MCF 10A (cell line): ENCODE measurements at regions not wholly inside any gene's neighbourhood (a gene's known extent, or its start where the extent isn't known, plus 50 kb on each side); places are given as distances from the start of the nearest gene placed in this dataset.

Experiments used
- BruUV-seq: library from RNA; stranded (reverse); fragments of 400-500 nt; replicated peaks from 2 replicates; lab custom pipeline; 2021; lab: Mats Ljungman, UMichigan
- CTCF ChIA-PET: fragments of 300-600 bp; sonication (Branson Sonifier 250); formaldehyde crosslinking; extraction: SDS; loops from one replicate; lab custom pipeline; 2021; ENCODE audit warnings: antibody characterized with exemption, inconsistent platforms; lab: Yijun Ruan, JAX
- POLR2A ChIA-PET: fragments of 300-600, 350-650 bp; sonication (Branson Sonifier 250); formaldehyde crosslinking; extraction: SDS; loops from one replicate; lab custom pipeline; 2020; ENCODE audit warnings: antibody characterized with exemption, inconsistent platforms; lab: Yijun Ruan, JAX
- DNase-seq: peaks from one replicate; pipeline ENCODE4 v3.0.0-alpha.2; 2018; ENCODE audit not compliant: unreplicated experiment
- H3K27ac Mint-ChIP-seq: one replicate; pipeline ENCODE4 v1.8.0; 2022; ENCODE audit warnings: mild to moderate bottlenecking, low read depth, mixed read lengths; ENCODE audit not compliant: unreplicated experiment
- H3K27me3 Mint-ChIP-seq: one replicate; pipeline ENCODE4 v1.8.0; 2022; ENCODE audit warnings: mixed read lengths; ENCODE audit not compliant: insufficient read depth, unreplicated experiment
- H3K36me3 Mint-ChIP-seq: one replicate; pipeline ENCODE4 v1.8.0; 2022; ENCODE audit warnings: mild to moderate bottlenecking, moderate library complexity, mixed read lengths; ENCODE audit not compliant: insufficient read depth, unreplicated experiment
- H3K4me1 Mint-ChIP-seq: one replicate; pipeline ENCODE4 v1.8.0; 2022; ENCODE audit warnings: mixed read lengths; ENCODE audit not compliant: insufficient read depth, unreplicated experiment
- H3K4me3 Mint-ChIP-seq: one replicate; pipeline ENCODE4 v1.8.0; 2022; ENCODE audit warnings: mild to moderate bottlenecking, moderate library complexity, mixed read lengths; ENCODE audit not compliant: unreplicated experiment
- H3K9me3 Mint-ChIP-seq: one replicate; pipeline ENCODE4 v1.8.0; 2022; ENCODE audit warnings: mixed read lengths; ENCODE audit not compliant: unreplicated experiment
- CTCF ChIP-seq: fragments of 200-600 bp; IDR thresholded peaks from one replicate; pipeline ENCODE4 v1.8.0; 2022; ENCODE audit warnings: antibody characterized with exemption, mild to moderate bottlenecking; ENCODE audit not compliant: unreplicated experiment
- intact Hi-C: fragments of 100-400 bp; cut with micrococcal nuclease; formaldehyde crosslinking; loops from 2 replicates; pipeline ENCODE4 v1.14.1; 2022

DNA sequence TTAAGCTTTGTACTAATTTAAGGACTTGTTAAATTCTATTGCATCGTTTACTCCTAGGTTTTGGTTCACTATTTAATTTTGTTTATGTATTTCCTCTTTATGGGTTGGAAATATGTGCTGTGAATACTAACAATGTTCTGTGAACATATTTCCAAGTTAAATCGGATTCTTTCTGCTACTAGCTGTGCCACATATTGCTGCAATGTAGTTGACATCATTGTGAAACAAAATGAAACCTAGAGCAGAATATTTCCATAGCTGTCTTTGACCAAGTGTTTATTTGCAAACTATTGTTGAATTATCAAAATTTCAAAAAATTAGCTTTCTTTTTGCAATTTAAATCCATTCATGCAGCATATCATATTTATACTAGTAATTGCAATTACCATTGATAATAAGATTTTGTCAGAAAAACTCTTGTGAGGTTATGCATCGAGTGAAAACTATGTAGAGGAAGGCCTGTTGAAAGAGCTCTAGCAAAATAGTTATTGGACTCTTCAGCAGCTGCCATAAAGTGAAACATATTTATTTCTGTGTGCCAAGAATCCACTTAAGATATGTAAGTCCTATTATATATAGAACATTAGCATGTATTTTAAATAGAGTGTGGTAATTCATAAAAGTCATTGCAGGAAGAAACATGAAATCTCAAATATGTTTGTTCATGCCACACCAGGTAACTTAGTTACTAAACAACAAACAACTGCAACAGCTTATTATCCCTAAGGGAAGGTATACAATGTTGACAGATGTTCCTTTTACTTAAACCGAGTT lies 575.1 kb downstream of the SLITRK6 start:
- Mint-ChIP-seq H3K27me3 (no peaks in the 10 kb centered on the region), H3K4me3 (no peak overlapping the region), H3K27ac (no peak overlapping the region), H3K9me3 (peaks cover 5% of the 10 kb centered on the region), H3K36me3 (no peaks in the 10 kb centered on the region), H3K4me1 (no peaks in the 10 kb centered on the region)
- CTCF ChIA-PET: interaction anchor here (0.5 kb wide), 1 partner anchor 330 kb away, joined by 3 read pairs; no protein-coding TSS in a partner anchor
- no TSS peak for BruUV-seq
- intact Hi-C loops: no loop called here
- POLR2A ChIA-PET: no interaction called here
- TF ChIP-seq CTCF: no peak
- no peak for DNase-seq

DNA sequence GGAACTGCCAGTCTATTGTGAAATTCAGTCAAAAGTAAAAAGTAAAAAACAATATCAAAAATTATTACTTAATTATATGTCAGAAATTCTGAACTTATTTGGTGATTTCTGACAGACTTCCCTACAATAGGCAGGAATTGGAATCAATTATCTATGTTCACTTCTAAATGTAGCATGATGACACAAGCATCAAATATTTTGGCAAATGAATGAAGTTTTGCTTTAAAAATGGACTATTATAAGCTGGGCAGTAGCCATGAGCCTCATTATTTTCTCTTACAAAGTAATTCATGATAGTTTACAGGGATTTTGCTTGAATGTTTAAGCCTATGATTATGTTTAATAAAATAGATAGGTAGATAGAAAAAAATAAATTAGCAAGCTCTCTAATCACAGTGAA lies 582.6 kb downstream of the SLITRK6 start:
- Mint-ChIP-seq H3K9me3 (peaks cover 5% of the 10 kb centered on the region), H3K27me3 (no peaks in the 10 kb centered on the region), H3K4me3 (no peak overlapping the region), H3K4me1 (no peaks in the 10 kb centered on the region), H3K27ac (no peak overlapping the region), H3K36me3 (no peaks in the 10 kb centered on the region)
- DNase-seq: no peak
- ChIA-PET CTCF (no interaction called here), POLR2A (interaction anchor here (0.6 kb wide), 1 partner anchor 444 kb away, joined by 3 read pairs; no protein-coding TSS in a partner anchor)
- no peak for TF ChIP-seq CTCF
- intact Hi-C loops: no loop called here
- no TSS peak for BruUV-seq

DNA sequence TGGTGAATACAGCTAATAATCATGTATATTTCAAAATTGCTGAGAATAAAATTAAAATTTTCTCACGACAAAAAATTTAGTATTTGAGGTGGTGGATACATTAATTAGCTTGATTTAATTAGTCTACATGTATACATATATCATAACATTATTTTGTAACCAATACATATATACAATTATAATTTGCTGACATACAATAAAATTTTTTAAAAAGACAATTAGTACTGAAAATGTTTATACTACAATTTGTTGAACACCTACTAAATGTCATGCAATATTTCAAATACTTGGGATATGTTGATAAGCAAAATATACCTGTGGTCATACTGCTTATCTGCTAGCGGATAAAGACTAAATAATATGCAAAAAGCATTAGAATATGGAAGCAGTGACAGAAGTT lies 586.5 kb downstream of the SLITRK6 start:
- Mint-ChIP-seq H3K9me3 (no peaks in the 10 kb centered on the region), H3K4me3 (no peak overlapping the region), H3K36me3 (no peaks in the 10 kb centered on the region), H3K27me3 (no peaks in the 10 kb centered on the region), H3K4me1 (no peaks in the 10 kb centered on the region), H3K27ac (no peak overlapping the region)
- no peak for TF ChIP-seq CTCF
- no peak for DNase-seq
- ChIA-PET POLR2A (no interaction called here), CTCF (no interaction called here)
- intact Hi-C loops: no loop called here
- no TSS peak for BruUV-seq

DNA sequence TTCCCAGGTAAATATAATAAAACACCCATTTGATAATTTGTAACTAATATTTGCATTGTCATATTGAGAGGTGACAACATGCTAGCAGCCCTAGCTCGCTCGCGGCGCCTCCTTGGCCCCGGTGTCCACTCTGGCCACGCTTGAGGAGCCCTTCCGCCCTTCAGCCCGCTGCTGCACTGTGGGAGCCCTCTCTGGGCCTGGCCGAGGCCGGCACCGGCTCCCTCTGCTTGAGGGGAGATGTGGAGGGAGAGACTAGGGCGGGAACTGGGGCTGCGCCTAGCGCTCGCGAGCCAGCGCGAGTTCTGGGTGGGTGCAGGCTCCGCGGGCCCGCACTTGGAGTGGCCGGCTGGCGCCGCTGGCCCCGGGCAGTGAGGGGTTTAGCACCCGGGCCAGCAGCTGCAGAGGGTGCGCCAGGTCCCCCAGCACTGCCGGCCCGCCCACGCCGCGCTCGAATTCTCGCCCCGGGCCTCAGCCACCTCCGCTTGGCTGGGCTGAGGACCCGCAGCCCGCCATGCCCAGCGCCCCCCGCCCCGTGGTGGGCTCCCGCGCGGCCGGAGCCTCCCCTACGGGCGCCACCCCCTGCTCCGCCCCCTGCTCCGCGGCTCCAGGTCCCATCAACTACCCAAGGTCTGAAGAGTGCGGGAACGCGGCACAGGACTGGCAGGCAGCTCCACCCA lies 594.4 kb downstream of the SLITRK6 start:
- Mint-ChIP-seq H3K4me3 (no peak overlapping the region), H3K36me3 (no peaks in the 10 kb centered on the region), H3K27ac (no peak overlapping the region), H3K27me3 (no peaks in the 10 kb centered on the region), H3K9me3 (no peaks in the 10 kb centered on the region), H3K4me1 (no peaks in the 10 kb centered on the region)
- ChIA-PET POLR2A (no interaction called here), CTCF (no interaction called here)
- no peak for DNase-seq
- intact Hi-C loops: no loop called here
- no TSS peak for BruUV-seq
- no peak for TF ChIP-seq CTCF
